MM.1S (cell line): ENCODE measurements at regions not wholly inside any gene's neighbourhood (a gene's known extent, or its start where the extent isn't known, plus 50 kb on each side); places are given as distances from the start of the nearest gene placed in this dataset.

Experiments
- CTCF ChIP-seq: fragments of 300-600 bp; sonication (generic); IDR thresholded peaks from 2 replicates; pipeline ENCODE4 v1.5.1; 2016; ENCODE audit warnings: antibody characterized with exemption, low read length, mixed read lengths
- EZH2 ChIP-seq: fragments of 300-600 bp; sonication (generic); optimal IDR thresholded peaks from 2 replicates; pipeline ENCODE3; 2017; ENCODE audit warnings: low read depth, mild to moderate bottlenecking, antibody characterized with exemption, low read length, mixed read lengths
- EZH2phosphoT487 ChIP-seq: fragments of 300-600 bp; sonication (generic); IDR thresholded peaks from 2 replicates; pipeline ENCODE4 v1.6.1; 2018; ENCODE audit warnings: antibody characterized with exemption, low read length

DNA sequence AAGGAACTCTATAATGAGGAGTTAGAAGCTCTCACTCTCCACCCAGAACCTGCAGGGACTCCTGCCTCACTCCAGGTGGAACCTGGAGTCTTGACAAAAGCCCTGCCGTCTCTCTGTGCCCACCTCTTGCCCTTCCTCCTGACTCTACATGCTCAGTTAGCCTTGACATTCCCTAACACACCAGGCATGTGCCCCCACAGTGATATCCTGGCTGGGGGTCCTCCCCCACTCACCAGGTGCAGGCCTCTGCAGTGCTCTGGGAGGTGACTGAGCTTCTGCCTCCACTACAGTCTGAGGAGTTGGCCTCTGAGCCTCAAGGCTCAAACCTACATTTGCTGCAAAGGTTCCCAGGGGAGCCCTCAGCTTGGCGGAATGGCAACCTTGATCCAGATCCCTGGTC lies 300.7 kb downstream of the ADGRD1 start:
- TF ChIP-seq CTCF (no peak), EZH2 (no peak), EZH2phosphoT487 (no peak)
